ENCODE measurements at regions not wholly inside any gene's neighbourhood (a gene's known extent, or its start where the extent isn't known, plus 50 kb on each side); places are given as distances from the start of the nearest gene placed in this dataset.
"Not testable (repeated sequence)": the region's sequence is repeated elsewhere in the genome, so short reads cannot be mapped to it uniquely, and the experiment has no call there.

DNA sequence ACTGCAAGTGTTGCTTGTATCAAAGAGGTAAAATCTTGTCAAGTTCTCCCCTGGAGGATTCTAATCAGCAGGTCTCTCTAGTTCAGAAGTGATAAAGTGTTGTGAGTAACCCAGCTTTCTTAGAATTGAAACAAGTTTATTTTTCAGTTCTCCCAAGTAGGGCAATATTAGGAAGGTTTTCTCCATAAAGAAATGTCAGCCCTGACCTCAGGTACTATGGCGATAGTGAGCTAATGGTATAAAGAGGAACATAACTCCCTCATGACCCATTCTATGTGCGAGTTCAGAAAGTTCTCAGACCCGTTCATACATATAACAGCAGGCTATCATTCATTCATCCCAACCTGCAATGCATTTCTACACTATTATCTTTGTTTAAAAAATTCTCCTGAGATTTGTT, 421.1 kb upstream of the SETBP1 start:
- DNase-seq: no peak

DNA sequence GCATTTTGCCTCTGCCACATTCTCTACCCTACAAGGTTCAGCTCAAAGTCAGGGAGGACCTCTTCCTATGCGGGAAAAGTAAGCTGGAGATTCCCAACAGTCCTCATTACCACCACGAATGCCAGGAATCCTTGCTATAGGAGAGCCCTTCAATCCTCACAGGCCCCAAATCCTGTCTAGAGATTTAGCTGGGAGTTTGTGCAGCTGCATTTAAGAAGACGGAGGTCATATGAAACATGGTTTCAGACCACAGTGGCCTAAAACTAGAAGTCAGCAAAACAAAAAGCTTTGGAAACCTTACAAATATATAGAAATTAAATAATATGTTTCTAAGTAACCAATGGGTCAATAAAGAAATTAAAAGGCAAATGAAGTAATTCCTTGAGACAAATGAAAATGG, 415.3 kb upstream of the SETBP1 start:
- no peak for DNase-seq

DNA sequence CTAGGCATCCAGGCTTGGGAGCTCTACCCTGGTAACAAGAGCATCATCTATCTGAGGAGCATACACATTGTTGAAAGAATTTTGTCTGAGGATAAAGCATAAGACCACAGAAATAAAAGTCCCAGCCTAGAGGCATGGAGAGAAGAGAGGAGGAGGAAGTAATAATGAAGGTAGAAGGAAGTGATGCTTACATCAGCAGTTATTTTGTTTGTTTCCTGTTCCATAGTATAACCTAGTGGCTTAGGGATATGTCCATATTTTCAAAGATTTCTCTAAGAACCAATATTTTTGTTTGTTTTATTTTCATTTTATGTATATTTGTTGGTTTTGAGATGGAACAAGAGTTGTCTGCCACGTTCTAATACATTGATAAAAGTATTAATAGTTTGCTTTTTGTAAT, 407.4 kb upstream of the SETBP1 start:
- no peak for DNase-seq

DNA sequence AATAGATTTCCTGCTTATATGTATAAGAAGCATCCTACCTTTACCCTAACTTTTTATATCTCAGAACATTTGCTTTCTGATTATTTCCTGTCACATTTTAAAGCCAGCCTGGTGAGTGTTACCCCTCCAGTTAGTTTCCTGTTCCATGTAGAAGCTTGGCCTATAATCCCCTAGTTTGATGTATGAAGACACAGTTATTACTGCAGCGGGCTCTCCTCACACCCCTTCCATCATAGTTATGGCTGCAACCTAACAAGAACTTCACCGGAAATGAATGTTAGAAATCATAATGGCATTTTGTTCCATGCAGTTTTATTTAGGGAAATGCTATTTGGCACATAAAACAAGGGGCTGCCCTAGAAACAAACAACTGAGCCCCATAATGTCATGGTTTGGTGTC, 400.2 kb upstream of the SETBP1 start:
- DNase-seq: no peak

DNA sequence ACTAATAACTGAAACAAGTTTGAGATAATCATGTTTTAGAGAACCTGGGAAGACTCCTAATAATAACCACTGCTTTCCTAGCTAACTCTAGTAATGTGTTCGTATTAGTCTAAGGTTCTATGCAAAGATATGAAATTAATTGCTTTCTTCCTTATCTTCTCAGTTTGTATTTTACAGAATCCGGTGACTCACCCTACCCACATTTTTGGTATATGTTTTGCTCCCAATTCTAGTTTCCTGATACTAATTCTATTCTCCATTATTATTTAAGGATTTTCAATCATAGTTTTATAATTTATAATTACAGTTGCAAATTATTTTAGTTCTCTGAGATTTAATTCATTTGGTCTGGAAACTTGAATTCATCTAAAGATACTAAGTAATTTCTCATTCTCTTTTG, 394.6 kb upstream of the SETBP1 start:
- DNase-seq: no peak

DNA sequence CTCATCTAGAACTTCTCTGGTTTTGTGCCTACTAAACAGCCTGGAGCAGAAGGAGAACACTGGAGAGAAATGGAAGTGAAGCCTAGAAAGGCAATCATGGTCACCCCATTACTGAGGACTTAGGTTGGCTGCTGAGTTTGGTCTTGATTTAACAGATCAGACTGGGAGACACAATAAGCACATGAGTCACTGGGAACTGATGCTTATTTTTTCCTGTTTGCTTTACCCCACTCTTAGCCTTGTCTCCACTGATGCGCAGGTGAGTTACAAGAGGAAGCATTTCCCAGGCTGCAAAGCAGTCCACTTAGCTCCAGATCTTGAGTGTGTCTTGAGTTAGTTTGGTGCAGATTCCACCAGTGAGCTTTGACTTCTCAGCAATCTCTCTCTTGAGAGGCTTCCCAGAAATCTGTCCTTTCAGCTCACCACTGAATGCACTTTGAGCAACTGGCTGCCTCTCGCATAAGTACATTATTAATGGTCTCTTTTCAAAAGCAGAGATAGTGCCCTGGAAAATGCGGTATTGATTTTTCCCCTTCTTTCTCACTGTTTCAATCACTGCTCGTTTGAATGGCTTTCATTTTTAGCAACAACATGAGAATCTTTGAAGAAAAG, 390.2 kb upstream of the SETBP1 start:
- no peak for DNase-seq

DNA sequence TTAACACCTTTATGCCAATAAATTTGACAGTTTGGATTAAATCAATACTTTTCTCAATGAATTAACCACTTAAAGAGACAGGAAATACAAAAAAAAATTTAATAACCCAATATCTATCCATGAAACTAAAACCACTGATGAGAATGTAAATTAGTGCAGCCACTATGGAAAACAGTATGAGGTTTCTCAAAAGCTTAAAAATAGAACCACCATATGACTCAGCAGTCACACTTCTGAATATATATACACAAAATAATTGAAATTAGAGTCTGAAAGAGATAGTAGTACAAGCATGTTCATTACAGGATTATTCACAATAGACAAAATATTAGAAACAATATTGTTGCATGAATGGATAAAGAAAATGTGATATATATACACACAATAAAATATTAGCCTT, 382.1 kb upstream of the SETBP1 start:
- DNase-seq: no peak

DNA sequence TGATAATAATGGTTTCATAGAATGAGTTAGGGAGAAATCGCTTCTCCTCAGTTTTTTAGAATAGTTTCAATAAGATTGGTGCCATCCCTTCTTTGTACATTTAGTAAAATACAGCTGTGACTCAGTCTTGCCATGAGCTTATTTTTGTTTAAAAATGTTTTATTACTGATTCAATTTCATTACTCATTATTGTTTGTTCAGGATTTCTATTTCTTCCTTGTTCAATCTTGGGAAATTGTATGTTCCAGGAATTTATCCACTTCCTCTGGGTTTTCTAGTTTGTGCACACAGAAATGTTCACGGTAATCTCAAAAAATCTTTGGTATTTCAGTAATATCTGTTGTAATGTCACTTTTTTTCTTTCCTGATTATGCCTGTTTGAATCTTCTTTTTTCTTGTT, 371.5 kb upstream of the SETBP1 start:
- DNase-seq: no peak

DNA sequence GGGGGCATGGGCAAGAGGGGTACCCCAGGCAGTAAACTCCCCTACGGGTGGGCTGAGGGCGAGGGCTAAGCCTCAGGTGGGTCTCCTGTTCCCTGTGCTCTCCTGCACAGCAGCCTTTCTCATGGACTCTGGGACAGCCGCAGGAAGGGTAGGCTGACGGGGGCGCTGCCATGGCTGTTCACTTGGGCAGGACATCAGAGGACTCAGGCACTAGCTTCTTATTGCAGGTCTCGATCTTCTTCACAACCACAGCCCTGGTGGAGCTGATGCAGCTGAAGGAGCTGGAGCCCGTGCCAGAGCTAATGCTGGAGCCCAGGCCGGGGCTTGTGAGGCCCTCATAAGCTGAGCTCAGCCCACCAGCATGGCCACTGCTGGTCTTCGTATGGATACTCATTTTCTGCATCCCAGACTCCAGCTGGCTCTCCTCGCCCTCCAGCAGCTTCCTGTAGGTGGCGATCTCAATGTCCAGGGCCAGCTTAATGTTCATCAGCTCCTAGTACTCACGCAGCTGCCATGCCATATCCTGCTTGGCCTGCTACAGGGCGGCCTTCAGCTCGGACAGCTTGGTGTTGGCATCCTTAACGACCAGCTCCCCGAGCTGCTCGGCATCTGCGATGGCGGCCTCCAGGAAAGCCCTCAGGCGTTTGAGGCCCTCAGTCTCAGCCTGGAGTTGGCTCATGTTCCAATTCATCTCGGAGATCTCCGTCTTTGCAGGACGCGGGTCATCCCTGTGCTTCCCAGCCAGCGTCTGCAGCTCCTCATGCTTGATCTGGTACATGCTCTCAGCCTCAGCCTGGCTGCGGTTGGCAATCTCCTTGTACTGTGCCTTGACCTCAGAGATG, 359.8 kb upstream of the SETBP1 start:
- no peak for DNase-seq

DNA sequence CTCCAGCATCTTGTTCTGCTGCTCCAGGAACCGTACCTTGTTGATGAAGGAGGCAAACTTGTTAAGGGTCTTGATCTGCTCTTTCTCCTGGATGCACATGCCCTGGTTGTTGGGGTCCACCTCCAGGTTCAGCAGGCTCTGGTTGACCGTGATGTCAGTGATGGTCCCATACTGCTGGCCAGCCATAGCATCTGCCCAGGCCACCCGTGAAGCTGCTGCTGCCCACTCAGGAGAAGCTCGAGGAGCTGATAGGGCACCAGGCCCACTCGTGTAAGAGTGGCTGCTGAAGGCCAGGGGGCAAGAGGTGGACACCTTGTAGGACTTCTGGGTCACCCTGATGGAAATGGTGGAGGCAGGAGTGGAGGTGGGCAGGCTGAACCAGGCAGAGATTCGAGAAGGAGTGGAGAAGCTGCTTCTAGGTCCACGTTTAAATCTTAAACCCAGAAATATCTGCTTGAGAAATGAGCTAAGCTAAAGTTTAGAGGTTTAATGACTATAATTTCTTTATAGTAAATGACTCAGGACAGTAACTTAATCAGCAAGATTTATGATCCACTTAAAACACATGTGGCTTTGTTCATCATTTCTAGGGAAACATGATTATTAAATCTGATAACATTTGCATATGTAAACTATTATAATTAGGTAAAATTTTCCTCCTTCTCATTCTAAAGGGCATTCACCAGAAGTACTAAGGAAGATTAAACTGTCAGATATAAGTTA, 358.7 kb upstream of the SETBP1 start:
- no peak for DNase-seq

DNA sequence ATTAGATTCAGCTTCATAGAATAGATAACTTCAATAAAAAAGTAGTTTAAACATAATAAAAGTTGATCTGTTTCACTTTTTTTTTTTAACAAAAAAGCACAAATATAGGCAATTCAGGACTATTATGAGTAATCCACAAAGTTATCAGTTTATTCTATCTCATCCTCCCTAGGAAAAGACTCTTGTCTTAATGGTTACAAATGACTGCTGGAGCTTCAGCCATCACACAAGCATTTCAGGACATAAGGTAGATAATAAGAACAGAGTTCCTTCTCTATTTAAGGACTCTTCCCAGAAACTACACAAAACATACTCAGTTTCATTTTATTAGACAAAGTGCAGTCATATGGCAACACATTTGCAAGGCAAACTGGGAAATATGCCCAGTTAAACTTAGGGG, 357.6 kb upstream of the SETBP1 start:
- no peak for DNase-seq

DNA sequence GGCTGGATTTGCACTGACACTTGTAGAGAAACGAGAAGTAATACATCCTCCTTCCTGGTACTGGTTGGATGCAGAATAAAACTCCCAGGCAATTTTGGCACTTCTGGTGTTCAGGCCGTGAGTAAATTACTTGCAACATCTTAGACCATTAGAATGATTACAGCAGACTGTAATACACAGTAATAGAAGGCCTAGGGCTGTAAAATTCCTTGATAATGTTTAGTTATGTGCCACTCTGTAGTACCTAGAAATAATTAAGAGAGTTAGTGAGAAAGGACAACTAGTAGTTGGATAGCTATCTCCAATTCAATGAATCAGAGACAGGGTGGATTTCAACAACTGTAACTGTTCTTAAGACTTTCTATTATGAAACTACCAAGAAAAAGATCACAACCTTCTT, 356.3 kb upstream of the SETBP1 start:
- no peak for DNase-seq

DNA sequence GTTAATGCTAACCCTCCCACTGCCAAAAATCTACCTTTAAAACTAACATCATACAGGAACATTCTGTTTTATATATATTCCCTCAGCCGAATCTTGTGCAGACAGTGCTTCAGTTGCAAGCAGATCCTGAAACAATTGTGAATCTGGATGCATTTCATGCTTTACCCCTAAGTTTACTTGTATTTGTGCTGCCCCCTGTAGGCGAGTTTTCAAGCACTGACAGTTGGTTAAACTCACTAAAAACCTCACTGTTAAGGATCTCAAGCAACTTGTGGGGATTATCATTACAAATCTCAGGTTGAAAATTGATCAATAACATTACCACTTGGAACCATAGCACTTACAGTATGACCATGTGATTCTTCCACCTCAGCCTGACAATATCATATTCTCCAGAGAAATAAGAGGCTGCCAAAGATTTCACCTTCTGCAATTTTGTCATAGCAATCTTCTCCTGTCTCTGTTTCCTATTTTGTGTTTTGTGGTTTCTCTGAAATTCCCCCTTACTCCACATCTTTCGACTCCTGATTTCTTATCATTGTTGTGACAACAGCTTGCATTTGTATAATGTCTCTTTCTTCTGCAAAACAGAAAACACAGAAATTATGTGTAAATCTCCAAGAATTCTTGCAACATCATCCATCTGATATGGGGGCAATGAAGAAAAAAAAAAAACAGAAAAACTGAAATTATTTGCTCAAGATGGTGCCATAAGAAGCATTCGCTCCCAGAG, 354.6 kb upstream of the SETBP1 start:
- peak; percentile 6 to 54 for DNase-seq

DNA sequence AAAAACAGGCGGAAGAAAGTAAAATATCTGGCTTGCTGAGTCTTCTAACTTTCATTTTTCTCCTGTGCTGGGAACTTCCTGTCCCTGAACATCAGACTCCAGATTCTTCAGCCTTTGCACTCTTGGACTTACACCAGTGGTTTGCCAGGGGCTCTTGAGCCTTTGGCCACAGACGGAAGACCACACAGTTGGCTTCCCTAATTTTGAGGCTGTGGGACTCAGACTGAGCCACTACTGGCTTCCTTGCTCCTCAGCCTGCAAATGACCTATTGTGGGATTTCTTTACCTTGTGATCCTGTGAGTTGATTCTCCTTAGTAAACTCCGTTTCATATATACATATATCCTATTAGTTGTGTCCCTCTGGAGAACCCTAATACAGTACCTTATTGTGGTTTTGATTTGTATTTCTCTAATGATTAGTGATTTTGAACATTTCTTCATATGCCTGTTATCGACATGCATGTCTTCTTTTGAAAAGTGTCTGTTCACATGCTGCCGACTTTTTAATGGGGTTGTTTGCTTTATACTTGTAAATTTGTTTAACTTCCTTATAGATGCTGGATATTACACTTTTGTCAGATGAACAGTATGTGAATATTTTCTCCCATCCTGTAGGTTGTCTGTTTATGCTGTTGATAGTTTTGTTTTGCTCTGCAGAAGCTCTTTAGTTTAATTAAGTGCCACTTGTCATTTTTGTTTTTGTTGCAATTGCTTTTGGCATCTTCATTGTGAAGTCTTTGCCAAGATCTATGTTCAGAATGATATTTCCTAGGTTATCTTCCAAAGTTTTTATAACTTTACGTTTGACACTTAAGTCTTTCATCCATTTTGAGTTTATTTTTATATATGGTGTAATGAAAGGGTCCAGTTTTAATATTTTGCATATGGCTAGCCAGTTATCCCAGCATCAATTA, 348.8 kb upstream of the SETBP1 start:
- DNase-seq: no peak

DNA sequence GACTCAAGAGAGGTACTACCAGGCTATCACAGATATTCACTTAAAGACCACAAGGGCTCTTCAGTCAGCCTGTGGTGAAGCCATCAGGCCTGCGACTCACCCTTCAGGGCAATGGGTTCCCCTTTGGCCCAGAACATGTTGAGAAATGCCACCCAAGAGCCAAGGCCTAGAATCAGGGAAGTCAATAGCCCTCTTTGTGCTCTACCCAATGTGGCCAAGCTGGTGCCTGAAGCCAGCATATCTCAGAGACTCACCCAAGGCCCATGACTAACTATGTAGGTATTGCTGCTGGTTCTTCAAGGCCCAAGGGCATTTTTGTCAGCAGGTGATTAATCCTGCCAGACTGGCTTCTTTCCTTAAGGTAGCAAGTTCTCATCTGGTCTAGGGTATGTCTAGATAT, 338.9 kb upstream of the SETBP1 start:
- DNase-seq: peak; percentile 16 to 22

DNA sequence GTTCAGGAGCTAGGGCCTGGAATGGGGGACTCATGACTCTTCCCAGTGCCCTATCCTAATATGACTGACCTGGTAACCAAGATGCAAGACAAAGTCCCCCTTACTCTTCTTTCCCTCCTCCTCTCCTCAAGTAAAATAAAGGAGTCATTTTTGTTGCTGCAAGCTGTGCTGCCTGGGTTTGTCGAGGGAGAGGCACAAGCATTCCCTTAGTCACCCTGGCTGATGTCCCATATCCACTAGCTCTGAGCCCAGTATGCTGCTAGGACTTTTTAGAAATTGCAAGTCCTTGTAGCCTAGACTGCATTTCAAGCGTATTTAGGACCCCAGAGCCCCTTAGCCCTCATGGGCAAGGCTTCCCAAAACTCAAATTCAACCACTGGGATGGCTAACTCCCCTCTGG, 338.5 kb upstream of the SETBP1 start:
- no peak for DNase-seq

DNA sequence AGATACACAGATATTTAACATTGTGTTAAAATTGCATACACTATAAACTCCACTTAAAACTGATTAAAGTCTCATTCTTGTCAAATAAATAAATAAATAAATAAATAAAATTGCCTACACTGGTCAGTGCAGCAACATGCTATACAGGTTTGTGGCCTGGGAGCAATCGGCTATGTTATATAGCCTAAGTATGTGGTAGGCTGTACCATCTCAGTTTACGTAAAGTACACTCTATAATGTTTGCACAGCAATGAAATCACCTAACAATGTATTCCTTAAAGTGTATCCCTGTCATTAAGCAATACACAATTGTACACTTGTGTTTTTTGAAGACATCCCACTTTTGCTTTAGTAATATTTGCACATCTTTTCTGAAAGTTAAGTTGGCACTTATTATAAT, 337.7 kb upstream of the SETBP1 start:
- no peak for DNase-seq

DNA sequence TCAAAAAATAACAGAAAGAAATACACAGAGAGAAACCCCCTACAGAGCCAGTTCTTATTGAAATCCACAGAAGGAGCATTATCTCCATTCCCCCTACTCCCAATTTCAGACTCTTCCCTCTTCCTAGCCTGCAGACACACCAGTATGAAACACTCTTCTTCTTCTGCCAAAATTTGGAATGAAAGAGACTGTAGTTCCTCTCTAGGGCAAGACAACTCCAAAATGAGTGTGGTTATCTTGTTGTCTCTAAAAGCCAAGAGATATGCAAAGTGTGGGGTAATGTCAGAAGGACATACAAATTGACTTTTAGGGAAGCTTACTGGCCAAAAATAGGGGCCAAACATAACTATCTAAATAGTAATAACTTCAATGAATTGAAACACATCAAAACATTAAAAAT, 337.1 kb upstream of the SETBP1 start:
- no peak for DNase-seq

DNA sequence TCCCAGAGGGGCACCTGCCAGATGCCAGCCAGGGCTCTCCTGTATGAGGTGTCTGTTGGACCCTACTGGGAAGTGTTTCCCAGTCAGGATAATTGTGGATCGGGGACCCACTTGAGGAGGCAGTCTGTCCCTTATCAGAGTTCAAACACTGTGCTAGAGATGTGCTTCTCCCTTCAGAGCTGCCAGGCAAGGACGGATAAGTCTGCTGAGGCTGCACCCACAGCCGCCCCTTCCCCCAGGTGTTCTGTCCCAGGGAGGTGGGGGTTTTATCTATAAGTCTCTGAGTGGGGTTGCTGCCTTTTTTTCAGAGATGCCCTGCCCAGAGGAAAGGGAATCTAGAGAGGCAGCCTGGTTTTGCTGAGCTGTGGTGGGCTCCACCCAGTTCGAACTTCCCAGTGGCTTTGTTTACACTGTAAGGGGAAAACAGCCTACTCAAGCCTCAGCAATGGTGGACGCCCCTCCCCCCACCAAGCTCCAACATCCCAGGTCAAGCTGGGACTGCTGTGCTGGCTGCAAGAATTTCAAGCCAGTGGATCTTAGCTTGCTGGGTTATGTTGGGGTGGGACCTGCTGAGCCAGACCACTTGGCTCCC, 324.0 kb upstream of the SETBP1 start:
- DNase-seq: no peak

DNA sequence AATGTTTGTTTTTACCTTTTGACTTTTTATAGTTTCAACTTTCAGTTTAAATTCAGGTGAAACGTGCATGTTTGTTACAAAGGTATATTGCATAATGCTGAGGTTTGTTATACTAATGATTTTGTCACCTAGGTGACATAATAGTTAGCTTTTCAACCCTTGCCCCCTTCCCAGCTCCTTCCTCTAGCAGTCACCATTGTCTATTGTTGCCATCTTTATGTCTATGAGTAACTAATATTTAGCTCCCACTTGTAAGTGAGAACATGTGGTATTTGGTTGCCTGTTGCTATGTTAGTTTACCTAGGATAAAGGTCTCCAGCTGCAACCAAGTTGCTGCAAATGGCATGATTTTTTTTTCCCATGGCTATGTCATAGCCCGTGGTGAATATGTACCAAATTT, 322.3 kb upstream of the SETBP1 start:
- no peak for DNase-seq

DNA sequence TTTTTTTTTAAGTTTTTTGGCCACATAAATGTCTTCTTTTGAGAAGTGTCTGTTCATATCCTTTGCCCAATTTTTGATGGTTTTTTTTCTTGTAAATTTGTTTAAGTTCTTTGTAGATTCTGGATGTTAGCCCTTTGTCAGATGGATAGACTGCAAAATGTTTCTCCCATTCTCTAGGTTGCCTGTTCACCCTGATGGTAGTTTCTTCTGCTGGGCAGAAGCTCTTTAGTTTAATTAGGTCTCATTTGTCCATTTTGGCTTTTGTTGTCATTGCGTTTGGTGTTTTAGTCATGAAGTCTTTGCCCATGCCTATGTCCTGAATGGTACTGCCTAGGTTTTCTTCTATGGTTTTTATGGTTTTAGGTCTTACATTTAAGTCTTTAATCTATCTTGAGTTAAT, 320.9 kb upstream of the SETBP1 start:
- DNase-seq: not testable (repeated sequence)

DNA sequence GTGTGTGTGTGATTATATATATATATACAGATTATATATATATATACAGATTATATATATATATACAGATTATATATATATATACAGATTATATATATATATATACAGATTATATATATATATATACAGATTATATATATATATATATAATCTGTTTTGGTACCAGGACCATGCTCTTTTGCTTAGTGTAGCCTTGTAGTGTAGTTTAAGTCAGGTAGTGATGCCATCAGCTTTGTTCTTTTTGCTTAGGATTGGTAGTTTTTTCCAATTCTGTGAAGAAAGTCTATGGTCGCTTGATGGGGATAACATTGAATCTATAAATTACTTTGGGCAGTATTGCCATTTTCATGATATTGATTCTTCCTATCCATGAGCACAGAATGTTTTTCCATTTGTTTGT, 318.5 kb upstream of the SETBP1 start:
- DNase-seq: not testable (repeated sequence)

Measured in inflammatory macrophage treated with lipopolysaccharide for 1 hour (primary cell).